ENCODE measurements at regions not wholly inside any gene's neighbourhood (a gene's known extent, or its start where the extent isn't known, plus 50 kb on each side); places are given as distances from the start of the nearest gene placed in this dataset.

GRCh38 chr2:180124273-180125139 lies 117.4 kb upstream of the CWC22 start:
- ATAC-seq = peak; percentile 60

- ATAC-seq = no peak
Measured at GRCh38 chr2:180122874-180123273, 115.8 kb upstream of the CWC22 start.

GRCh38 chr2:180115675-180116074 lies 108.6 kb upstream of the CWC22 start:
- no peak for ATAC-seq

GRCh38 chr2:180115269-180115668 lies 108.2 kb upstream of the CWC22 start:
- ATAC-seq = no peak

GRCh38 chr2:180111901-180112300 lies 104.8 kb upstream of the CWC22 start:
- ATAC-seq = no peak

- ATAC-seq = no peak
Measured at GRCh38 chr2:180110469-180110868, 103.4 kb upstream of the CWC22 start.

- no peak for ATAC-seq
Measured at GRCh38 chr2:180101846-180102245, 94.7 kb upstream of the CWC22 start.

GRCh38 chr2:180099308-180099707 lies 92.2 kb upstream of the CWC22 start:
- ATAC-seq = no peak

- ATAC-seq = no peak
Measured at GRCh38 chr2:180085144-180085543, 78.0 kb upstream of the CWC22 start.

- no peak for ATAC-seq
Measured at GRCh38 chr2:180077295-180077906, 70.3 kb upstream of the CWC22 start.

- no peak for ATAC-seq
Measured at GRCh38 chr2:180075870-180076269, 68.8 kb upstream of the CWC22 start.

- ATAC-seq = no peak
Measured at GRCh38 chr2:180071797-180072196, 64.7 kb upstream of the CWC22 start.

GRCh38 chr2:180063494-180064092 lies 56.5 kb upstream of the CWC22 start:
- ATAC-seq = no peak

- peak; percentile 87 for ATAC-seq
Measured at GRCh38 chr2:180062178-180062577, 55.1 kb upstream of the CWC22 start.

GRCh38 chr2:180061546-180061945 lies 54.4 kb upstream of the CWC22 start:
- no peak for ATAC-seq

GRCh38 chr2:180061085-180061484 lies 54.0 kb upstream of the CWC22 start:
- no peak for ATAC-seq

- ATAC-seq = no peak
Measured at GRCh38 chr2:180058993-180059392, 51.9 kb upstream of the CWC22 start.

- no peak for ATAC-seq
Measured at GRCh38 chr2:180057706-180058412, 50.8 kb upstream of the CWC22 start.

All from esophagus mucosa (tissue), 1 donor.